Stimulated activated CD4-positive, alpha-beta T cell treated with anti-CD3 and anti-CD28 coated beads, Interleukin-12 subunit alpha, Interleukin-12 subunit beta, amount 100 ng/mL, for 4 hours (primary cell): ENCODE measurements at regions not wholly inside any gene's neighbourhood (a gene's known extent, or its start where the extent isn't known, plus 50 kb on each side); places are given as distances from the start of the nearest gene placed in this dataset.
"Not testable (repeated sequence)": the region's sequence is repeated elsewhere in the genome, so short reads cannot be mapped to it uniquely, and the experiment has no call there.

ENCODE experiments used
- DNase-seq: peaks from one replicate; pipeline ENCODE4 v3.0.0-alpha.2; 2020

GRCh38 chr18:66994790-66995189 lies 390.9 kb upstream of the CDH19 start:
- no peak for DNase-seq

- DNase-seq: no peak
Observed at GRCh38 chr18:66993492-66993891, 389.6 kb upstream of the CDH19 start.

GRCh38 chr18:66990909-66991308 lies 387.0 kb upstream of the CDH19 start:
- no peak for DNase-seq

GRCh38 chr18:66979009-66979408 lies 375.1 kb upstream of the CDH19 start:
- no peak for DNase-seq

- no peak for DNase-seq
Observed at GRCh38 chr18:66972681-66973080, 368.8 kb upstream of the CDH19 start.

GRCh38 chr18:66971960-66972359 lies 368.1 kb upstream of the CDH19 start:
- DNase-seq: no peak

GRCh38 chr18:66966171-66966570 lies 362.3 kb upstream of the CDH19 start:
- DNase-seq: no peak

GRCh38 chr18:66958309-66958708 lies 354.4 kb upstream of the CDH19 start:
- DNase-seq: no peak

- DNase-seq: no peak
Observed at GRCh38 chr18:66951750-66952149, 347.9 kb upstream of the CDH19 start.

GRCh38 chr18:66949419-66949818 lies 345.5 kb upstream of the CDH19 start:
- DNase-seq: no peak

GRCh38 chr18:66937546-66937945 lies 333.7 kb upstream of the CDH19 start:
- DNase-seq: no peak

GRCh38 chr18:66931010-66931409 lies 327.1 kb upstream of the CDH19 start:
- no peak for DNase-seq

- DNase-seq: no peak
Observed at GRCh38 chr18:66916834-66917233, 312.9 kb upstream of the CDH19 start.

- DNase-seq: no peak
Observed at GRCh38 chr18:66900837-66901236, 296.9 kb upstream of the CDH19 start.

- DNase-seq: no peak
Observed at GRCh38 chr18:66895631-66896030, 291.7 kb upstream of the CDH19 start.

- DNase-seq: no peak
Observed at GRCh38 chr18:66894851-66895250, 291.0 kb upstream of the CDH19 start.

GRCh38 chr18:66892388-66892787 lies 288.5 kb upstream of the CDH19 start:
- not testable (repeated sequence) for DNase-seq

- no peak for DNase-seq
Observed at GRCh38 chr18:66874812-66875474, 271.1 kb upstream of the CDH19 start.

GRCh38 chr18:66874375-66874774 lies 270.5 kb upstream of the CDH19 start:
- no peak for DNase-seq

GRCh38 chr18:66873899-66874298 lies 270.0 kb upstream of the CDH19 start:
- no peak for DNase-seq

- no peak for DNase-seq
Observed at GRCh38 chr18:66872277-66872676, 268.4 kb upstream of the CDH19 start.

GRCh38 chr18:66867653-66868052 lies 263.8 kb upstream of the CDH19 start:
- DNase-seq: no peak

- DNase-seq: not testable (repeated sequence)
Observed at GRCh38 chr18:66866427-66866940, 262.6 kb upstream of the CDH19 start.

GRCh38 chr18:66838340-66838987 lies 234.6 kb upstream of the CDH19 start:
- no peak for DNase-seq

GRCh38 chr18:66833646-66834045 lies 229.8 kb upstream of the CDH19 start:
- no peak for DNase-seq
